ENCODE measurements at regions not wholly inside any gene's neighbourhood (a gene's known extent, or its start where the extent isn't known, plus 50 kb on each side); places are given as distances from the start of the nearest gene placed in this dataset.

DNA sequence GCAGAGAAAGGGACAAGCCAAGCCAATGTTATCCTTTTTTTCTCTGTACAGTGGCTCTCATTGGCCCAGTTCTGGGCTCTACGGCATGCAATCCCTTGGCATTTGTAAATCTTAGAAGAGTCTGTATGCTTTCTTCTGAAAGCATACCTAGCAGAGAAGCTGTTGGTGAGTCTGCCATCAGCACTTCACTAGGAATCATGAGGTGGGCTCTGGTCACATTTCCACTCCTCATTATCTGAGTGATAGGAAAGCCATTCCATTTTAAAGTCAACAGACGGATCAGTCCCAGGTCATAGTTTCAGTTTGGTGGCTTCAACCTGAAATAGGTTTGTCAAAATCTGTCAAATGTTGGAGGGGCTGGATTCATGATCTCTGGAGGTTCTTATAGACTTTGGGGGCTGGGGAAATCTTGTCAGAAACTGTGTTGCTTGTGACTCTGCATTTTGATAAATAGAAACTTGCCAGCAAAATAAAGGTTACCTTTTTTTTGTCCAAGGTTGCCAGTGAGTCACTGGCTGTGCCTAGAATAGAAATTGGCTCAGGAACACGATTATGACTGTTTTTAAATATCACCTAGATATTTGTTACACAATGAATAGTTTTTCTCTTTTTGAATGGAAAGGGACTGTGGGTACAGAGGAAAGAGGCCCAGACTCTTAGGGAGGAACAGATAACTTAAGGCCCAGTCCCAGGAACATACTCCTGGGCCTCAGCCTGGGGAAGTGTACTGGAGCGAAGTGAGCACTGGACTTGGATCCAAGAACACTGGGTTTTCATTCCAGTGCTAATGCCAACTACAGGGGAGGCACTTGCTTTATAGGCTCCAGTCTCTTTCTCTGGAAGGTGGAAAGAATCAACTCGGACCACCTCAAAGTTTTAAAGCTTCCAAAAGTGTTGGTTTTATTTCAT is 183.1 kb downstream of the NMUR2 start:
- no peak for DNase-seq (ENCODE audit: extremely low read depth, low read depth)
- TF ChIP-seq, protein P1, sequence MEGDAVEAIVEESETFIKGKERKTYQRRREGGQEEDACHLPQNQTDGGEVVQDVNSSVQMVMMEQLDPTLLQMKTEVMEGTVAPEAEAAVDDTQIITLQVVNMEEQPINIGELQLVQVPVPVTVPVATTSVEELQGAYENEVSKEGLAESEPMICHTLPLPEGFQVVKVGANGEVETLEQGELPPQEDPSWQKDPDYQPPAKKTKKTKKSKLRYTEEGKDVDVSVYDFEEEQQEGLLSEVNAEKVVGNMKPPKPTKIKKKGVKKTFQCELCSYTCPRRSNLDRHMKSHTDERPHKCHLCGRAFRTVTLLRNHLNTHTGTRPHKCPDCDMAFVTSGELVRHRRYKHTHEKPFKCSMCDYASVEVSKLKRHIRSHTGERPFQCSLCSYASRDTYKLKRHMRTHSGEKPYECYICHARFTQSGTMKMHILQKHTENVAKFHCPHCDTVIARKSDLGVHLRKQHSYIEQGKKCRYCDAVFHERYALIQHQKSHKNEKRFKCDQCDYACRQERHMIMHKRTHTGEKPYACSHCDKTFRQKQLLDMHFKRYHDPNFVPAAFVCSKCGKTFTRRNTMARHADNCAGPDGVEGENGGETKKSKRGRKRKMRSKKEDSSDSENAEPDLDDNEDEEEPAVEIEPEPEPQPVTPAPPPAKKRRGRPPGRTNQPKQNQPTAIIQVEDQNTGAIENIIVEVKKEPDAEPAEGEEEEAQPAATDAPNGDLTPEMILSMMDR (IDR thresholded peaks at IDR 0.05; ENCODE audit: low read depth, low read length) = no peak

DNA sequence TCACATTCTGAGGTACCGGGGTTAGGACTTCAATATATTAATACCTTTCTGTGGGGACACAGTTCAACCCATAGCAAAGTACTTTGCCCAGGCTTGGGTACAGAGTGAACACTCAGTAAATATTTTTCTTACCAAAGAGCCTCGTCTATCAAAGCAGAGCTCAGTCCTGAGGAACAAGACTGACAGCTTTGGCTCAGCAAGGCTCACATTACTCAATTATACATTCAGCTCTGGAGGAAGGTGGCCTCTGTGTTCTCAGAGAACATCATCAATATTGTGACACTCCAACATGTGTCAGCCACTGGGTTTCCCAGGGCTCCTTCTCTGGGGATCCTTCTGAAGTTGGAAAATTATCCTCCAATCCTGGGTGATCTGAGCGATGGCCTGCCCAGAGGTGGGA is 186.4 kb downstream of the NMUR2 start:
- no peak for DNase-seq (ENCODE audit: extremely low read depth, low read depth)
- TF ChIP-seq, protein P1 (IDR thresholded peaks at IDR 0.05; ENCODE audit: low read depth, low read length) = no peak

GRCh38 chr5:152205804-152206203 is 199.3 kb downstream of the NMUR2 start:
- DNase-seq (ENCODE audit: extremely low read depth, low read depth) = no peak
- TF ChIP-seq, protein P1 (IDR thresholded peaks at IDR 0.05; ENCODE audit: low read depth, low read length) = no peak

DNA sequence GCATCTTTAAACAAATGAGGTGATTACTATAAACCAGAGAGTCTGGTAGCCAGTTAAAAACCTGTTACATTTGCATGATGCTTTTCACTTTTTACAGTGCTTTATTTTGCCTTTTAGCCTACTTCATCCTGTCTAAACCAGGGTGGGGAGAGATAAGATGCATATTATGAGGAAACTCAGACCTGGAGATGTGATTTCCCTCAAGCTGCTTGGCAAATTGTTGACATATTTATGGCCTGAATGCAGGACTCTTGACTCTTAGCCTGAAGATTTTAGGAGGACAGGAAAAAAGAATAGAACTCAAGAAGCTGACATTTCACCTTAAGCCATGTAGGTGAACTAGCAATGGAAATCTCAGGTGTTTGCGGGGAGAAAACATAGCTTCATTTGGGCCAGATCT is 202.8 kb downstream of the NMUR2 start:
- DNase-seq (ENCODE audit: extremely low read depth, low read depth) = no peak
- TF ChIP-seq, protein P1 (IDR thresholded peaks at IDR 0.05; ENCODE audit: low read depth, low read length) = no peak

DNA sequence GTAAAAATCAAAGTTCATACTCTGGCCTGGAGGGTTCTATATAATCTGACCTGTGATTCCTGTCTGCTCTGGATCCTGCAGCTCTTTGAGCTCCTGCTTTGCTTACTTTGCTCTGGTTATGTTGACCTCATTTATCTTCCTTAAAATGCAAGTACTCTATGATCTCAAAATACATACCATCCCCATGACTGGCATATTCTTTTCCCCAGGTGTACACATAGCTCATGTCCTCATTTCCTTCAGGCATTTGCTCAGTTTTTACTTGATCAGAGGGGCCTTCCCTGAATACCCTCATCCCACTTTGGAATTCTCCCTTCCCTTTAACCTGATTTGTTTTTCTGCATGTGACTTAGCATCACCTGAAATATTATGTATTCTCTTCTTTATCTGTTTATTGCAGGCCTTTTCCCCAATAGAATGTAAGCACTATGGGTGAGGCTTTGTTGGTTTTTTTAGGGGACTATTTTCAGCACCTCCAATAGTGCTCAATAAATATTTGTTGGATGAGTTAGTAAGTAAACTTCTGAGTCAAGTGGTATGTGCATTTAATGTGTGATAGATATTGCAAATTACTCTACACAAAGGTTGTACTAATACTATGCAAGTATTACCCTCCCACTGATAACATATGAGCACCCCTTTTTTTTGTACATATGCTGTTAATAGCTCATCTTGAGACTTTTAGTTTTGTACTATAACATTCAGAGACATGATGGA is 211.5 kb downstream of the NMUR2 start:
- TF ChIP-seq, protein P1 (IDR thresholded peaks at IDR 0.05; ENCODE audit: low read depth, low read length) = no peak
- DNase-seq (ENCODE audit: extremely low read depth, low read depth) = no peak

- DNase-seq (ENCODE audit: extremely low read depth, low read depth) = no peak
- TF ChIP-seq, protein P1 (IDR thresholded peaks at IDR 0.05; ENCODE audit: low read depth, low read length) = no peak
Measured at GRCh38 chr5:152188251-152188650, 216.8 kb downstream of the NMUR2 start.

GRCh38 chr5:152187668-152188067 is 217.4 kb downstream of the NMUR2 start:
- TF ChIP-seq, protein P1 (IDR thresholded peaks at IDR 0.05; ENCODE audit: low read depth, low read length) = no peak
- no peak for DNase-seq (ENCODE audit: extremely low read depth, low read depth)

All from AG09319 (cell line).